Bronchial epithelial cell (primary cell): ENCODE measurements at regions not wholly inside any gene's neighbourhood (a gene's known extent, or its start where the extent isn't known, plus 50 kb on each side); places are given as distances from the start of the nearest gene placed in this dataset.

Experiments
- DNase-seq: peaks from one replicate; pipeline ENCODE4 v3.0.0-alpha.2; 2010; ENCODE audit warnings: low read depth
- FAIRE-seq: peaks from 2 replicates; lab custom pipeline; 2011; peaks lifted over from hg19 to GRCh38; lab: Jason Lieb, UNC
- H3K27me3 ChIP-seq: 2 replicates; pipeline ENCODE4 v1.5.1; 2011; ENCODE audit warnings: low read length; ENCODE audit not compliant: control insufficient read depth, insufficient read depth
- H3K36me3 ChIP-seq: 2 replicates; pipeline ENCODE4 v1.5.1; 2011; ENCODE audit warnings: low read length; ENCODE audit not compliant: control insufficient read depth, insufficient read depth
- H3K4me3 ChIP-seq: 2 replicates; pipeline ENCODE4 v1.5.1; 2011; ENCODE audit warnings: mild to moderate bottlenecking, low read depth, low read length, control low read depth
- TF ChIP-seq, protein P1 (sequence below): IDR thresholded peaks from 2 replicates; pipeline ENCODE4 v1.5.1; 2011; ENCODE audit warnings: mild to moderate bottlenecking, moderate library complexity, low read length, control low read depth, inconsistent platforms; ENCODE audit not compliant: insufficient read depth, severe bottlenecking

GRCh38 chr20:39547546-39548408, 585.6 kb downstream of the DHX35 start:
- TF ChIP-seq, protein P1, sequence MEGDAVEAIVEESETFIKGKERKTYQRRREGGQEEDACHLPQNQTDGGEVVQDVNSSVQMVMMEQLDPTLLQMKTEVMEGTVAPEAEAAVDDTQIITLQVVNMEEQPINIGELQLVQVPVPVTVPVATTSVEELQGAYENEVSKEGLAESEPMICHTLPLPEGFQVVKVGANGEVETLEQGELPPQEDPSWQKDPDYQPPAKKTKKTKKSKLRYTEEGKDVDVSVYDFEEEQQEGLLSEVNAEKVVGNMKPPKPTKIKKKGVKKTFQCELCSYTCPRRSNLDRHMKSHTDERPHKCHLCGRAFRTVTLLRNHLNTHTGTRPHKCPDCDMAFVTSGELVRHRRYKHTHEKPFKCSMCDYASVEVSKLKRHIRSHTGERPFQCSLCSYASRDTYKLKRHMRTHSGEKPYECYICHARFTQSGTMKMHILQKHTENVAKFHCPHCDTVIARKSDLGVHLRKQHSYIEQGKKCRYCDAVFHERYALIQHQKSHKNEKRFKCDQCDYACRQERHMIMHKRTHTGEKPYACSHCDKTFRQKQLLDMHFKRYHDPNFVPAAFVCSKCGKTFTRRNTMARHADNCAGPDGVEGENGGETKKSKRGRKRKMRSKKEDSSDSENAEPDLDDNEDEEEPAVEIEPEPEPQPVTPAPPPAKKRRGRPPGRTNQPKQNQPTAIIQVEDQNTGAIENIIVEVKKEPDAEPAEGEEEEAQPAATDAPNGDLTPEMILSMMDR: no peak
- H3K27me3 ChIP-seq: no peaks in the 10 kb centered on the region
- H3K4me3 ChIP-seq: no peak overlapping the region
- FAIRE-seq: no peak
- no peak for DNase-seq
- no peaks in the 10 kb centered on the region for H3K36me3 ChIP-seq

DNA sequence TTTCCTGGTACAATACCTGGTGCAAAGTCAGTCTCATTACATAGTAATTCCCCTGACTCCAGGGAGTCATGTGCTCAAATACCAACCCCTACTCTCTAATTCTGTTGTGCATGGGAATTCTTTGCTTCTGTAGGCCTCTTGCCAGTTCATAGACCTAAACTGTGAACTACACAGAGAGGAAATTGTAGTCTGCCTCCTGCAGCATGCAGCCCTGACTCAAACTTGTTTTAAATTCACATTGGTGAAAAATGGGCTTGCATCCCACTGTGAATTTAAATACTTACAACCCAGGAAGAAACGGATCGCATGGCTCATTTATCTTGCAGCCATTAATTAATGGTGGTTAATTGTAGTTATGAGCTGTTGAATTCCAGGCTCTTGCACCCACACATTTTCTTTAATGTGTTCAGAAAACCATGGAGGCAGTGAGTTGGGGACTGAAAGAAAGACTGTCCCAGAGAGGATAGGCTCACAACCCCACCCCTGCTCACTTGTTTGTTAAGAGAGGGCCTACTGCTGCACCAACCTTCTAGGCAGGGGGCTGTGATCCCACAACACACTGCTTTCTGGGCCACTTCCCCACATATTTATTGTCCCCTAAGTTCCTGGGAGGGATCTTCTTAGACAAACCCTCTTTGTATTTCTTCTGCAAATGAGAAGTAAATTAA, 579.1 kb downstream of the DHX35 start:
- Histone ChIP-seq H3K27me3 (no peaks in the 10 kb centered on the region), H3K4me3 (no peak overlapping the region), H3K36me3 (no peaks in the 10 kb centered on the region)
- no peak for FAIRE-seq
- no peak for DNase-seq
- TF ChIP-seq, protein P1: no peak

GRCh38 chr20:39538317-39538716, 576.2 kb downstream of the DHX35 start:
- H3K36me3 ChIP-seq: no peaks in the 10 kb centered on the region
- TF ChIP-seq, protein P1: no peak
- no peak overlapping the region for H3K4me3 ChIP-seq
- H3K27me3 ChIP-seq: no peaks in the 10 kb centered on the region
- DNase-seq (no peak), FAIRE-seq (no peak)

DNA sequence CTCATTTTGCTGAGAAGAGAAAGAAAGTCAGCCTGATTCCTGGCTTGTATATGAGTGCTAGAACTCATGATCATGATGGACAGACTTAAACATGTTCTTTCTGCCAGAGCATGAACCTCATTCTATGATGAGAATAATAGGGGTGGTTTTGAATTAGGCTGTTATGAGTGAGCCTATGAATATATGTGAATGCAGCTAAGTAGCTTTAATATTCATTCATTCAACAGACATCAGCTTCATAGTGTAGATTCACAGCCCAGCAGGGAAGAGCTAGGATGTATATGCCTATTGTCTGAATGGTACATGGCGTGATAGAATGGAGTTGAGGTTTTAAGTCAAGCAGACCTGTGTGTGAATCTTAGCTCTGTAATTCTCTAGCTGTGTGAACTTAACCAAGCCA, 573.2 kb downstream of the DHX35 start:
- no peak overlapping the region for H3K4me3 ChIP-seq
- TF ChIP-seq, protein P1: no peak
- no peak for DNase-seq
- no peaks in the 10 kb centered on the region for H3K27me3 ChIP-seq
- no peaks in the 10 kb centered on the region for H3K36me3 ChIP-seq
- no peak for FAIRE-seq

- no peak overlapping the region for H3K4me3 ChIP-seq
- H3K27me3 ChIP-seq: no peaks in the 10 kb centered on the region
- H3K36me3 ChIP-seq: no peaks in the 10 kb centered on the region
- DNase-seq (no peak), FAIRE-seq (no peak)
- TF ChIP-seq, protein P1: no peak
These were observed 572.7 kb downstream of the DHX35 start for GRCh38 chr20:39534846-39535245.
